ENCODE measurements at regions not wholly inside any gene's neighbourhood (a gene's known extent, or its start where the extent isn't known, plus 50 kb on each side); places are given as distances from the start of the nearest gene placed in this dataset.

DNA sequence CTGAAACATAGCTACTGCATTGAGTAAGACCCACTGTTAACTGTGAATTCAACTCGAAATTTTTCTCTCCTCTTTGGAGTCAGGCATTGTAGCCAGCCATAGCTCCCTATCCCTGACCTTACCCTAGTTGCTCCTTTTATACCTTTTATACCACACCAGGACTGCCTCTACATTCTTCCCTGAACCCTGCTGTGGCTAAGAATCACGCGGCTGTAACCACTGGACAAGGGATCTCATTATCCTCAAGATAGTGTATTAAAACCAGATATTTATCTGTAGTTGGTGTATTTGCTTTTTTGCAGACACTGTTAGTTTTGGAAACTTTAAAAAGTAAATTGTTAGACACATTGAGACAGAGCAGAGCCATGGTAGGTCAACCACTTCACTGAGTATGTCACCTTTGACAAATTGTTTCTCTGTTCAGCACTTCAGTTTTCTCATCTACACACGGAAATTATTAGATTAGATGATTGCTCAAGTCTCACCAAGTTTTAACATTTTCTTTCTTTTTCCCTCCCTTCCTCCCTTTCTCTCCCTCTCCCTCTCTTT, 136.5 kb upstream of the PRNP start:
- Histone ChIP-seq H3K9me3 (no peaks in the 10 kb centered on the region), H3F3A (replicated peaks; ENCODE audit: insufficient read depth) (peaks cover 24% of the 10 kb centered on the region), H3K9ac (no peak overlapping the region), H3K4me3 (ENCODE audit: low read depth in 2 of 2, low read length in 1 of 2) (no peak overlapping the region), H3K4me1 (ENCODE audit: control insufficient read depth in 1 of 2, insufficient read depth in 2 of 2, low read depth in 1 of 2, low read length in 1 of 2) (peaks cover 0 to 27% of the 10 kb centered on the region in 2 experiments; a peak in 2 of 4 replicates), H3K27ac (ENCODE audit: low read depth in 2 of 2, low read length in 1 of 2) (peak overlapping the region in 1 of 2 experiments; percentile 24; a peak in 1 of 4 replicates), H3K9me2 (no peaks in the 10 kb centered on the region), H3K36me3 (replicated peaks in 1 of 2; ENCODE audit: control insufficient read depth in 1 of 2, insufficient read depth in 2 of 2, low read length in 1 of 2) (no peaks in the 10 kb centered on the region), H2AFZ (ENCODE audit: low read depth) (no peak overlapping the region), H3K27me3 (ENCODE audit: insufficient read depth) (no peaks in the 10 kb centered on the region), H4K20me1 (ENCODE audit: insufficient read depth) (no peaks in the 10 kb centered on the region), H3K4me2 (no peak overlapping the region), H3K79me2 (ENCODE audit: insufficient read depth) (no peaks in the 10 kb centered on the region)
- POLR2A ChIA-PET = no interaction called here
- no peak for DNase-seq
- TF ChIP-seq, protein P1, sequence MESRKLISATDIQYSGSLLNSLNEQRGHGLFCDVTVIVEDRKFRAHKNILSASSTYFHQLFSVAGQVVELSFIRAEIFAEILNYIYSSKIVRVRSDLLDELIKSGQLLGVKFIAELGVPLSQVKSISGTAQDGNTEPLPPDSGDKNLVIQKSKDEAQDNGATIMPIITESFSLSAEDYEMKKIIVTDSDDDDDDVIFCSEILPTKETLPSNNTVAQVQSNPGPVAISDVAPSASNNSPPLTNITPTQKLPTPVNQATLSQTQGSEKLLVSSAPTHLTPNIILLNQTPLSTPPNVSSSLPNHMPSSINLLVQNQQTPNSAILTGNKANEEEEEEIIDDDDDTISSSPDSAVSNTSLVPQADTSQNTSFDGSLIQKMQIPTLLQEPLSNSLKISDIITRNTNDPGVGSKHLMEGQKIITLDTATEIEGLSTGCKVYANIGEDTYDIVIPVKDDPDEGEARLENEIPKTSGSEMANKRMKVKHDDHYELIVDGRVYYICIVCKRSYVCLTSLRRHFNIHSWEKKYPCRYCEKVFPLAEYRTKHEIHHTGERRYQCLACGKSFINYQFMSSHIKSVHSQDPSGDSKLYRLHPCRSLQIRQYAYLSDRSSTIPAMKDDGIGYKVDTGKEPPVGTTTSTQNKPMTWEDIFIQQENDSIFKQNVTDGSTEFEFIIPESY (IDR thresholded peaks at IDR 0.05; ENCODE audit: borderline replicate concordance, low read depth) = no peak
- TF ChIP-seq, protein P2, sequence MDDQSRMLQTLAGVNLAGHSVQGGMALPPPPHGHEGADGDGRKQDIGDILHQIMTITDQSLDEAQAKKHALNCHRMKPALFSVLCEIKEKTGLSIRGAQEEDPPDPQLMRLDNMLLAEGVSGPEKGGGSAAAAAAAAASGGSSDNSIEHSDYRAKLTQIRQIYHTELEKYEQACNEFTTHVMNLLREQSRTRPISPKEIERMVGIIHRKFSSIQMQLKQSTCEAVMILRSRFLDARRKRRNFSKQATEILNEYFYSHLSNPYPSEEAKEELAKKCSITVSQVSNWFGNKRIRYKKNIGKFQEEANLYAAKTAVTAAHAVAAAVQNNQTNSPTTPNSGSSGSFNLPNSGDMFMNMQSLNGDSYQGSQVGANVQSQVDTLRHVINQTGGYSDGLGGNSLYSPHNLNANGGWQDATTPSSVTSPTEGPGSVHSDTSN (IDR thresholded peaks at IDR 0.05) = peak; percentile 60
- TF ChIP-seq TCF12 (IDR thresholded peaks at IDR 0.05) (peak; percentile 74), NFIC (IDR thresholded peaks at IDR 0.05; ENCODE audit: borderline replicate concordance) (no peak)
- CTCF ChIA-PET = no interaction called here
- WGBS (ENCODE audit: low lambda C conversion rate) = 36% methylated on average over 4 of the region's 4 CpGs

DNA sequence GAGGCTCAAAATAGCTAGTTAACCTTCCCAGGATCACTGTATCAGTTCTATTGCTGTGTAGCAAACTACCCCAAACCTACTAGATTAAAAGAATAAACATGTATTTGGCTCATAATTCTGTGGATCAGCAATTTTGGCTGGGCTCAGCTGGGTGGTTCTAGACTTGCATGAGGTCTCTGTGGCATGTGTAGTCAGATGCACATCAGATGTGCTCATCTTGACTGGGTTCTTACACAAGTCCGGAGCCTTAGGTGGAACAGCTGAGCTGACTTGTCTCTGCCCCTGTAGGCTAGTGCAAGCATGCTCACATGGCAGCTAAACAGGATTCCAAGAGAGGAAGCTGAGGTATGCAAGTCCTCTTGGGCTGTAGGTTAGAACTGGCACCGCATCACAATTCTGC, 137.7 kb upstream of the PRNP start:
- no peak overlapping the region for H2AFZ ChIP-seq (ENCODE audit: low read depth)
- 67% methylated on average over 1 of the region's 2 CpGs for whole genome bisulfite sequencing (ENCODE audit: low lambda C conversion rate)
- CTCF ChIA-PET = no interaction called here
- no peak overlapping the region for H3K4me3 ChIP-seq (ENCODE audit: low read depth in 2 of 2, low read length in 1 of 2)
- H4K20me1 ChIP-seq (ENCODE audit: insufficient read depth) = no peaks in the 10 kb centered on the region
- H3K36me3 ChIP-seq (replicated peaks in 1 of 2; ENCODE audit: control insufficient read depth in 1 of 2, insufficient read depth in 2 of 2, low read length in 1 of 2) = no peaks in the 10 kb centered on the region
- peaks cover 0 to 27% of the 10 kb centered on the region in 2 experiments; a peak in 2 of 4 replicates for H3K4me1 ChIP-seq (ENCODE audit: control insufficient read depth in 1 of 2, insufficient read depth in 2 of 2, low read depth in 1 of 2, low read length in 1 of 2)
- DNase-seq = no peak
- TF ChIP-seq FOSL2 (IDR thresholded peaks at IDR 0.05; ENCODE audit: borderline replicate concordance, low read depth) = no peak
- no peak for TF ChIP-seq YY1 (IDR thresholded peaks at IDR 0.05; ENCODE audit: low read depth)
- TF ChIP-seq, protein P3, sequence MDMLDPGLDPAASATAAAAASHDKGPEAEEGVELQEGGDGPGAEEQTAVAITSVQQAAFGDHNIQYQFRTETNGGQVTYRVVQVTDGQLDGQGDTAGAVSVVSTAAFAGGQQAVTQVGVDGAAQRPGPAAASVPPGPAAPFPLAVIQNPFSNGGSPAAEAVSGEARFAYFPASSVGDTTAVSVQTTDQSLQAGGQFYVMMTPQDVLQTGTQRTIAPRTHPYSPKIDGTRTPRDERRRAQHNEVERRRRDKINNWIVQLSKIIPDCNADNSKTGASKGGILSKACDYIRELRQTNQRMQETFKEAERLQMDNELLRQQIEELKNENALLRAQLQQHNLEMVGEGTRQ (IDR thresholded peaks at IDR 0.05; ENCODE audit: borderline replicate concordance, low read depth, low read length) = no peak
- TF ChIP-seq, protein P4, sequence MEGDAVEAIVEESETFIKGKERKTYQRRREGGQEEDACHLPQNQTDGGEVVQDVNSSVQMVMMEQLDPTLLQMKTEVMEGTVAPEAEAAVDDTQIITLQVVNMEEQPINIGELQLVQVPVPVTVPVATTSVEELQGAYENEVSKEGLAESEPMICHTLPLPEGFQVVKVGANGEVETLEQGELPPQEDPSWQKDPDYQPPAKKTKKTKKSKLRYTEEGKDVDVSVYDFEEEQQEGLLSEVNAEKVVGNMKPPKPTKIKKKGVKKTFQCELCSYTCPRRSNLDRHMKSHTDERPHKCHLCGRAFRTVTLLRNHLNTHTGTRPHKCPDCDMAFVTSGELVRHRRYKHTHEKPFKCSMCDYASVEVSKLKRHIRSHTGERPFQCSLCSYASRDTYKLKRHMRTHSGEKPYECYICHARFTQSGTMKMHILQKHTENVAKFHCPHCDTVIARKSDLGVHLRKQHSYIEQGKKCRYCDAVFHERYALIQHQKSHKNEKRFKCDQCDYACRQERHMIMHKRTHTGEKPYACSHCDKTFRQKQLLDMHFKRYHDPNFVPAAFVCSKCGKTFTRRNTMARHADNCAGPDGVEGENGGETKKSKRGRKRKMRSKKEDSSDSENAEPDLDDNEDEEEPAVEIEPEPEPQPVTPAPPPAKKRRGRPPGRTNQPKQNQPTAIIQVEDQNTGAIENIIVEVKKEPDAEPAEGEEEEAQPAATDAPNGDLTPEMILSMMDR (IDR thresholded peaks at IDR 0.05) = no peak
- no peak for TF ChIP-seq NFIC (IDR thresholded peaks at IDR 0.05; ENCODE audit: borderline replicate concordance)
- TF ChIP-seq EP300 (IDR thresholded peaks at IDR 0.05; ENCODE audit: borderline replicate concordance in 1 of 2, low read depth in 1 of 2, low read length in 1 of 2) = no peak
- H3K9me3 ChIP-seq = no peaks in the 10 kb centered on the region
- no peaks in the 10 kb centered on the region for H3K79me2 ChIP-seq (ENCODE audit: insufficient read depth)
- no peak overlapping the region for H3K9ac ChIP-seq
- no peak overlapping the region for H3K4me2 ChIP-seq
- H3K27me3 ChIP-seq (ENCODE audit: insufficient read depth) = no peaks in the 10 kb centered on the region
- H3K9me2 ChIP-seq = no peaks in the 10 kb centered on the region
- H3F3A ChIP-seq (replicated peaks; ENCODE audit: insufficient read depth) = peaks cover 28% of the 10 kb centered on the region
- no peak overlapping the region for H3K27ac ChIP-seq (ENCODE audit: low read depth in 2 of 2, low read length in 1 of 2)
- POLR2A ChIA-PET = no interaction called here

Measured in SK-N-SH (cell line).